ENCODE measurements at regions not wholly inside any gene's neighbourhood (a gene's known extent, or its start where the extent isn't known, plus 50 kb on each side); places are given as distances from the start of the nearest gene placed in this dataset.
A peak's percentile ranks its signal among the peaks of the same experiment; 100 is the strongest.

DNA sequence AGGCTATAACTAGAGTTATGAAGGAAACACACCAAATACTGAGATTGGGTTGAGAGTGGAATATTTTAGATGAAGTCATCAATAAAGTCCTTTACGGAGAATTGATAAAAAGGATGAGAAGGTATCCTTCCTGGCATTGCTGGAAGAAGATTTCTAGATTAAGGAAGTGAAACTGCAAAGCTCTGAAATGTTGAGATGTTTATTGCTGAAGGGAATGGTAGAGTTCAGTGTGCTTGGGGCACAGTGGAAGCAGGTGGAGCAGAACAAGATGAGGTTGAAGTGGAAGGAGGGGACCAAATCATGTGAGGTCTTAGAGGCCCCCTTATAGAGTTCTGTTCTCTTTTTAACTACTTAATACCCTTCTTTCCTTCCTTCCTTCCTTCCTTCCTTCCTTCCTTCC lies 848.5 kb downstream of the RAB28 start (continued):
- TF ChIP-seq CTCF (IDR thresholded peaks at IDR 0.05 in 2 of 3, conservative IDR thresholded peaks at IDR 0.05 in 1 of 3; ENCODE audit: borderline replicate concordance in 1 of 3, insufficient read depth in 1 of 3, low read depth in 2 of 3, low read length in 2 of 3) = no peak
- no peak for TF ChIP-seq POLR2A (IDR thresholded peaks at IDR 0.05; ENCODE audit: borderline replicate concordance, extremely low read depth, insufficient read depth, insufficient read length)
- TF ChIP-seq SP1 (IDR thresholded peaks at IDR 0.05; ENCODE audit: low read depth) = no peak

DNA sequence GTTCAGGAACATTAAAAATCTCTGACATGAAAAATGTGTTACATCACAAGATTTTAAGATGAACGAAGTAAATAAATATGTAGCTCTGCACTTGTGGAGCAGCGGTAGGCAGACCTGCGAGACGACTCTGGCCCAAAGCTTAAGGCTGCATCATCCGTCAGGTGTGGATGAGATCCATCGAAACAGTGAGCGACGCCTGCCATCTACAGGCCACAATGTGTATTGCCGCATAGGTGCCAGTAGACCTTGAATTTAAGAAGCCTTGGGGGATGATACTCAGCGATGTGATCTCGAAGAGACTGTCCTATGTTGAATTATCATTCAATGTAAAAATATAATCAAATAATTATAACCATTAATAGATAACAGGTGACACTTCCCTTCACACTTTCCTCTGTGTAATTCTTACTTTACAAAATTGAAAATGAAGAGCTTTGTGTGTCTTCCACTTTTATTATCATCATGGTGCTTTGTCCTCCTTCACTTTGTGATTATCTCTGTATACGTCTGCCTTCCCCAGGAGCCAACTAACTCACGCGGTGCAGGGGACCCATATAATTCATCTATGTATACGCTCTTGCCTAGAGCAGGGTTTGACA lies 851.0 kb downstream of the RAB28 start:
- intact Hi-C loops (cut with micrococcal nuclease) = loop anchor here (1.0 to 10.0 kb wide), 4 partner anchors 590 to 1208 kb away; partner anchors contain the start of gene HS3ST1
- ChIA-PET RAD21 (ENCODE audit: low non-redundant PET in 1 of 2, low total read pairs in 2 of 2, uncharacterized antibody in 2 of 2, unreplicated experiment in 2 of 2) (interaction anchor here (0.7 to 1.4 kb wide), 3 partner anchors 17 to 867 kb away, joined by 3 to 8 read pairs (median 3); no protein-coding TSS in a partner anchor), CTCF (interaction anchor here (0.6 to 2.2 kb wide), 13 partner anchors 16 to 1226 kb away, joined by 3 to 20 read pairs (median 4); no protein-coding TSS in a partner anchor), POLR2A (no interaction called here)
- Histone ChIP-seq H3K9me2 (ENCODE audit: insufficient read depth) (no peaks in the 10 kb centered on the region), H3K4me2 (ENCODE audit: low read length) (peak overlapping the region; percentile 39), H3K4me3 (replicated peaks in 1 of 2; ENCODE audit: low read depth in 1 of 2, low read length in 2 of 2) (no peak overlapping the region), H2AFZ (ENCODE audit: low read depth, low read length, poor library complexity, severe bottlenecking) (peak overlapping the region; percentile 79), H3K79me2 (ENCODE audit: insufficient read depth, low read length) (no peaks in the 10 kb centered on the region), H3K9me3 (ENCODE audit: control insufficient read depth in 1 of 2, insufficient read depth in 1 of 2, low read depth in 1 of 2, low read length in 2 of 2) (no peaks in the 10 kb centered on the region), H3K27ac (ENCODE audit: low read depth, low read length) (no peak overlapping the region), H3K9ac (ENCODE audit: low read length) (no peak overlapping the region), H4K20me1 (ENCODE audit: insufficient read depth) (no peaks in the 10 kb centered on the region), H3K27me3 (ENCODE audit: insufficient read depth, low read length) (no peaks in the 10 kb centered on the region), H3K36me3 (ENCODE audit: control insufficient read depth in 1 of 2, insufficient read depth in 2 of 2, low read length in 2 of 2) (no peaks in the 10 kb centered on the region), H3K4me1 (ENCODE audit: control insufficient read depth in 1 of 2, insufficient read depth in 2 of 2, low read length in 2 of 2) (0 out of 4 replicates have a peak, but pooled peaks cover 0 to 5% of the 10 kb centered on the region in 2 experiments)
- DNase-seq (ENCODE audit: low read depth, low spot score) (peak; percentile 79), ATAC-seq (peak; percentile 100)
- TF ChIP-seq POLR2AphosphoS5 (IDR thresholded peaks at IDR 0.05; ENCODE audit: low read depth, low read length) = no peak
- TF ChIP-seq EZH2phosphoT487 (IDR thresholded peaks at IDR 0.05; ENCODE audit: borderline replicate concordance) = no peak
- TF ChIP-seq EZH2 (IDR thresholded peaks at IDR 0.05) = no peak
- TF ChIP-seq RAD21 (IDR thresholded peaks at IDR 0.05; ENCODE audit: low read depth) = peak; percentile 95
- TF ChIP-seq YY1 (IDR thresholded peaks at IDR 0.05; ENCODE audit: extremely low read depth, insufficient replicate concordance, low read depth, low read length) = peak; percentile 33
- peak; percentile 66 to 91 (median 87) for TF ChIP-seq CTCF (IDR thresholded peaks at IDR 0.05 in 2 of 3, conservative IDR thresholded peaks at IDR 0.05 in 1 of 3; ENCODE audit: borderline replicate concordance in 1 of 3, insufficient read depth in 1 of 3, low read depth in 2 of 3, low read length in 2 of 3)
- TF ChIP-seq ZFX (IDR thresholded peaks at IDR 0.05) = no peak
- BruUV-seq (replicated peaks) = no TSS peak
